Ascending aorta (tissue), 2 donors: ENCODE measurements at regions not wholly inside any gene's neighbourhood (a gene's known extent, or its start where the extent isn't known, plus 50 kb on each side); places are given as distances from the start of the nearest gene placed in this dataset.

Source experiments
- DNase-seq, 2 donors: peaks; one replicate each; pipeline ENCODE4 v3.0.0-alpha.2; 2019; ENCODE audit warnings: low spot score in 2 of 2
- H3K27ac ChIP-seq, 2 donors: fragments of 200-600 bp; sonication (generic); one replicate each; pipeline ENCODE4 v1.5.1; 2016 to 2017; ENCODE audit warnings: mild to moderate bottlenecking in 1 of 2
- H3K27me3 ChIP-seq: fragments of 200-600 bp; sonication (generic); one replicate; pipeline ENCODE4 v1.5.1; 2017
- H3K36me3 ChIP-seq, 2 donors: fragments of 200-600 bp; sonication (generic); one replicate each; pipeline ENCODE4 v1.5.1; 2016
- H3K4me1 ChIP-seq, 2 donors: fragments of 200-600 bp; sonication (generic); one replicate each; pipeline ENCODE4 v1.5.1; 2016 to 2017; ENCODE audit warnings: mild to moderate bottlenecking in 1 of 2
- H3K4me3 ChIP-seq, 2 donors: fragments of 200-600 bp; sonication (generic); one replicate each; pipeline ENCODE4 v1.5.1; 2016 to 2017; ENCODE audit warnings: mild to moderate bottlenecking in 1 of 2
- H3K9me3 ChIP-seq, 2 donors: fragments of 200-600 bp; sonication (generic); one replicate each; pipeline ENCODE4 v1.5.1; 2016
- CTCF ChIP-seq, 3 experiments: fragments of 200-600 bp in 2 of 3; fragments of 450-650 bp in 1 of 3; sonication (generic) in 2 of 3; IDR thresholded peaks; one replicate each; pipeline ENCODE4 v1.5.1; 2016 to 2019; ENCODE audit warnings: antibody characterized with exemption in 3 of 3, mild to moderate bottlenecking in 1 of 3, moderate library complexity in 1 of 3
- intact Hi-C: fragments of 100-400 bp; cut with DNase I; formaldehyde crosslinking; loops from one replicate; pipeline ENCODE4 v1.15.1; 2023

GRCh38 chr3:7897655-7898054 is 604.0 kb upstream of the LMCD1 start:
- H3K4me1 ChIP-seq, result no peaks in the 10 kb centered on the region
- intact Hi-C loops, result no loop called here
- H3K9me3 ChIP-seq, result peaks cover 0 to 15% of the 10 kb centered on the region in 2 donors
- H3K27ac ChIP-seq, result no peak overlapping the region
- DNase-seq, result no peak
- no peak for TF ChIP-seq CTCF (IDR thresholded peaks at IDR 0.05)
- no peaks in the 10 kb centered on the region for H3K27me3 ChIP-seq
- H3K36me3 ChIP-seq, result no peaks in the 10 kb centered on the region
- no peak overlapping the region for H3K4me3 ChIP-seq

- TF ChIP-seq CTCF (IDR thresholded peaks at IDR 0.05), result no peak
- Histone ChIP-seq H3K27ac (no peak overlapping the region), H3K9me3 (no peaks in the 10 kb centered on the region), H3K4me1 (no peaks in the 10 kb centered on the region), H3K36me3 (no peaks in the 10 kb centered on the region), H3K4me3 (no peak overlapping the region), H3K27me3 (no peaks in the 10 kb centered on the region)
- no peak for DNase-seq
- intact Hi-C loops, result no loop called here
Measured at GRCh38 chr3:7913283-7913682, 588.3 kb upstream of the LMCD1 start.

- Histone ChIP-seq H3K4me3 (no peak overlapping the region), H3K36me3 (no peaks in the 10 kb centered on the region), H3K27me3 (no peaks in the 10 kb centered on the region), H3K9me3 (no peaks in the 10 kb centered on the region), H3K4me1 (no peaks in the 10 kb centered on the region), H3K27ac (no peak overlapping the region)
- DNase-seq, result no peak
- no peak for TF ChIP-seq CTCF (IDR thresholded peaks at IDR 0.05)
- intact Hi-C loops, result no loop called here
Measured at GRCh38 chr3:7915356-7915755, 586.3 kb upstream of the LMCD1 start.

GRCh38 chr3:7917443-7918151 is 584.0 kb upstream of the LMCD1 start:
- Histone ChIP-seq H3K27ac (no peak overlapping the region), H3K27me3 (no peaks in the 10 kb centered on the region), H3K36me3 (no peaks in the 10 kb centered on the region), H3K9me3 (no peaks in the 10 kb centered on the region), H3K4me3 (no peak overlapping the region), H3K4me1 (no peaks in the 10 kb centered on the region)
- TF ChIP-seq CTCF (IDR thresholded peaks at IDR 0.05), result no peak
- no peak for DNase-seq
- intact Hi-C loops, result no loop called here

- Histone ChIP-seq H3K27me3 (no peaks in the 10 kb centered on the region), H3K36me3 (no peaks in the 10 kb centered on the region), H3K4me1 (no peaks in the 10 kb centered on the region), H3K27ac (no peak overlapping the region), H3K4me3 (no peak overlapping the region), H3K9me3 (no peaks in the 10 kb centered on the region)
- intact Hi-C loops, result no loop called here
- DNase-seq, result no peak
- no peak for TF ChIP-seq CTCF (IDR thresholded peaks at IDR 0.05)
Measured at GRCh38 chr3:7920211-7920610, 581.4 kb upstream of the LMCD1 start.

- Histone ChIP-seq H3K9me3 (no peaks in the 10 kb centered on the region), H3K4me3 (no peak overlapping the region), H3K27ac (no peak overlapping the region), H3K4me1 (no peaks in the 10 kb centered on the region), H3K27me3 (no peaks in the 10 kb centered on the region), H3K36me3 (no peaks in the 10 kb centered on the region)
- intact Hi-C loops, result no loop called here
- DNase-seq, result no peak
- TF ChIP-seq CTCF (IDR thresholded peaks at IDR 0.05), result no peak
Measured at GRCh38 chr3:7924228-7924627, 577.4 kb upstream of the LMCD1 start.
